Vagina (tissue), 2 donors: ENCODE measurements at regions not wholly inside any gene's neighbourhood (a gene's known extent, or its start where the extent isn't known, plus 50 kb on each side); places are given as distances from the start of the nearest gene placed in this dataset.

Source experiments
- CTCF ChIP-seq, 3 experiments: fragments of 450-650 bp in 2 of 3; fragments of 200-600 bp in 1 of 3; sonication (generic) in 1 of 3; IDR thresholded peaks; one replicate each; pipeline ENCODE4 v1.5.1; 2017 to 2019; ENCODE audit warnings: antibody characterized with exemption in 3 of 3, mild to moderate bottlenecking in 2 of 3, moderate library complexity in 2 of 3
- POLR2AphosphoS5 ChIP-seq, 2 donors: sonication (generic); formaldehyde crosslinking; IDR thresholded peaks; one replicate each; pipeline ENCODE4 v1.9.0; 2017; ENCODE audit warnings: antibody characterized with exemption in 2 of 2, mild to moderate bottlenecking in 2 of 2, low read depth in 1 of 2; ENCODE audit not compliant: insufficient read depth in 1 of 2

- TF ChIP-seq CTCF (IDR thresholded peaks at IDR 0.05) (no peak), POLR2AphosphoS5 (IDR thresholded peaks at IDR 0.05; ENCODE audit: insufficient read depth in 1 of 2, low read depth in 1 of 2) (no peak)
These were observed 640.9 kb upstream of the ZEB2 start for GRCh38 chr2:145160855-145161254.
